Natural killer cell (primary cell): ENCODE measurements at regions not wholly inside any gene's neighbourhood (a gene's known extent, or its start where the extent isn't known, plus 50 kb on each side); places are given as distances from the start of the nearest gene placed in this dataset.

ENCODE experiments used
- ATAC-seq, 3 donors: fragments of 150-1000 bp in 2 of 3; fragments of 200-7000 bp in 1 of 3; cut with Tn5 transposase; 1 replicate in 1 of 3; 2 replicates in 2 of 3; pipeline ENCODE4 v1.10.0; 2021; ENCODE audit warnings: mild to moderate bottlenecking in 2 of 3, moderate library complexity in 2 of 3
- DNase-seq, 2 donors: peaks; one replicate each; pipeline versions ENCODE4 v3.0.0 to v3.0.0-alpha.2; 2013 to 2021; ENCODE audit warnings: mixed read lengths in 1 of 2
- H3K27ac ChIP-seq: one replicate; pipeline ENCODE4 v1.5.1; 2013; ENCODE audit warnings: mild to moderate bottlenecking, low read length
- H3K27me3 ChIP-seq: one replicate; pipeline ENCODE4 v1.6.1; 2013; ENCODE audit warnings: low read length; ENCODE audit not compliant: control insufficient read depth, insufficient read depth
- H3K36me3 ChIP-seq: one replicate; pipeline ENCODE4 v1.6.1; 2013; ENCODE audit warnings: low read length; ENCODE audit not compliant: control insufficient read depth, insufficient read depth
- H3K4me1 ChIP-seq: one replicate; pipeline ENCODE4 v1.6.1; 2013; ENCODE audit warnings: low read length; ENCODE audit not compliant: control insufficient read depth, insufficient read depth
- H3K4me3 ChIP-seq: one replicate; pipeline ENCODE4 v1.5.1; 2013; ENCODE audit warnings: low read length
- H3K9me3 ChIP-seq: one replicate; pipeline ENCODE4 v1.6.1; 2013; ENCODE audit warnings: low read length; ENCODE audit not compliant: control insufficient read depth, insufficient read depth
- H3K27ac Mint-ChIP-seq, 2 donors: one replicate each; pipeline ENCODE4 v1.8.0; 2022; ENCODE audit warnings: mild to moderate bottlenecking in 2 of 2, mixed read lengths in 2 of 2, moderate library complexity in 1 of 2
- H3K27me3 Mint-ChIP-seq, 2 donors: one replicate each; pipeline ENCODE4 v1.8.0; 2022; ENCODE audit warnings: low read depth in 2 of 2, mixed read lengths in 2 of 2
- H3K36me3 Mint-ChIP-seq: one replicate; pipeline ENCODE4 v1.8.0; 2022; ENCODE audit warnings: mixed read lengths
- H3K4me1 Mint-ChIP-seq, 2 donors: one replicate each; pipeline ENCODE4 v1.8.0; 2022; ENCODE audit warnings: mixed read lengths in 2 of 2
- H3K4me3 Mint-ChIP-seq: one replicate; pipeline ENCODE4 v1.8.0; 2022; ENCODE audit warnings: mild to moderate bottlenecking, moderate library complexity, mixed read lengths
- H3K9me3 Mint-ChIP-seq, 2 donors: one replicate each; pipeline ENCODE4 v1.8.0; 2022; ENCODE audit warnings: mixed read lengths in 2 of 2
- WGBS: methylation state at CpG from one replicate; pipeline ENCODE4 v1.1.7; 2013; ENCODE audit warnings: missing lambda C conversion rate; ENCODE audit not compliant: insufficient coverage; 5-methylcytosine and 5-hydroxymethylcytosine counted together
- intact Hi-C: fragments of 100-400 bp; cut with micrococcal nuclease; formaldehyde crosslinking; loops from one replicate; pipeline ENCODE4 v1.14.2; 2022
- TF ChIP-seq, protein P1 (sequence below): fragments of 200-600 bp; IDR thresholded peaks from one replicate; pipeline ENCODE4 v1.8.0; 2022; ENCODE audit warnings: antibody characterized with exemption

- peaks cover 4 to 6% of the 10 kb centered on the region in 2 donors for H3K27me3 Mint-ChIP-seq
- WGBS = 93% methylated on average over 6 of the region's 9 CpGs
These were observed 98.5 kb upstream of the HAAO start for GRCh38 chr2:42890791-42891355.

GRCh38 chr2:42888321-42889245 is 96.2 kb upstream of the HAAO start:
- WGBS = 91% methylated on average over 5 of the region's 5 CpGs
- Mint-ChIP-seq H3K4me1 (no peaks in the 10 kb centered on the region), H3K4me3 (no peak overlapping the region), H3K27me3 (peaks cover 4 to 6% of the 10 kb centered on the region in 2 donors), H3K36me3 (no peaks in the 10 kb centered on the region), H3K9me3 (no peaks in the 10 kb centered on the region), H3K27ac (no peak overlapping the region)
- no peaks in the 10 kb centered on the region for H3K4me1 ChIP-seq
- H3K9me3 ChIP-seq = no peaks in the 10 kb centered on the region
- ATAC-seq = no peak
- no peaks in the 10 kb centered on the region for H3K36me3 ChIP-seq
- DNase-seq = no peak
- intact Hi-C loops = no loop called here
- TF ChIP-seq, protein P1, sequence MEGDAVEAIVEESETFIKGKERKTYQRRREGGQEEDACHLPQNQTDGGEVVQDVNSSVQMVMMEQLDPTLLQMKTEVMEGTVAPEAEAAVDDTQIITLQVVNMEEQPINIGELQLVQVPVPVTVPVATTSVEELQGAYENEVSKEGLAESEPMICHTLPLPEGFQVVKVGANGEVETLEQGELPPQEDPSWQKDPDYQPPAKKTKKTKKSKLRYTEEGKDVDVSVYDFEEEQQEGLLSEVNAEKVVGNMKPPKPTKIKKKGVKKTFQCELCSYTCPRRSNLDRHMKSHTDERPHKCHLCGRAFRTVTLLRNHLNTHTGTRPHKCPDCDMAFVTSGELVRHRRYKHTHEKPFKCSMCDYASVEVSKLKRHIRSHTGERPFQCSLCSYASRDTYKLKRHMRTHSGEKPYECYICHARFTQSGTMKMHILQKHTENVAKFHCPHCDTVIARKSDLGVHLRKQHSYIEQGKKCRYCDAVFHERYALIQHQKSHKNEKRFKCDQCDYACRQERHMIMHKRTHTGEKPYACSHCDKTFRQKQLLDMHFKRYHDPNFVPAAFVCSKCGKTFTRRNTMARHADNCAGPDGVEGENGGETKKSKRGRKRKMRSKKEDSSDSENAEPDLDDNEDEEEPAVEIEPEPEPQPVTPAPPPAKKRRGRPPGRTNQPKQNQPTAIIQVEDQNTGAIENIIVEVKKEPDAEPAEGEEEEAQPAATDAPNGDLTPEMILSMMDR = no peak
- H3K4me3 ChIP-seq = no peak overlapping the region
- H3K27ac ChIP-seq = no peak overlapping the region
- no peaks in the 10 kb centered on the region for H3K27me3 ChIP-seq

More at GRCh38 chr2:42890791-42891355, 98.5 kb upstream of the HAAO start:
- no peak for DNase-seq
- H3K27me3 ChIP-seq = no peaks in the 10 kb centered on the region
- Mint-ChIP-seq H3K4me3 (no peak overlapping the region), H3K9me3 (no peaks in the 10 kb centered on the region), H3K27ac (no peak overlapping the region), H3K4me1 (no peaks in the 10 kb centered on the region), H3K36me3 (no peaks in the 10 kb centered on the region)
- H3K4me1 ChIP-seq = no peaks in the 10 kb centered on the region
- no peak overlapping the region for H3K4me3 ChIP-seq
- H3K27ac ChIP-seq = no peak overlapping the region
- H3K36me3 ChIP-seq = no peaks in the 10 kb centered on the region
- TF ChIP-seq, protein P1 = no peak
- no peak for ATAC-seq
- intact Hi-C loops = no loop called here
- H3K9me3 ChIP-seq = no peaks in the 10 kb centered on the region

DNA sequence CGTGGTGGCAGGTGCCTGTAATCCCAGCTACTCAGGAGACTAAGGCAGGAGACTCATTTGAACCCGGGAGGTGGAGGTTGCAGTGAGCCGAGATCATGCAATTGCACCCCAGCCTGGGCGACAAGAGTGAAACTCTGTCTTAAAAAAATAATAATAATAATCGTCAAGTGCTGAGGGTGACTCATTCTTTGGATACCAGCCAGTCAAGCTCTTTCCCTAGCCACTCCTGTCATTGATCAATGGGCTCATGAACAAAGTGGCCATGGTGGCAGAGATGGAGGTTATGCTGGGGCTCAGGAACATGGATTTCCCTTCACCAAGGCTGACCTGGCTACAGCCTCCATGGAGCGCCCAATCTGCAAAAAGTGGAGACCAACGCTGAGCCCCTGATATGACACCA is 94.5 kb upstream of the HAAO start:
- WGBS = 92% methylated on average over 6 of the region's 7 CpGs
- H3K4me3 Mint-ChIP-seq = no peak overlapping the region
- H3K27me3 ChIP-seq = no peaks in the 10 kb centered on the region
- H3K27me3 Mint-ChIP-seq = peaks cover 4 to 6% of the 10 kb centered on the region in 2 donors
- intact Hi-C loops = no loop called here
- H3K9me3 Mint-ChIP-seq = no peaks in the 10 kb centered on the region
- no peak overlapping the region for H3K27ac ChIP-seq
- no peaks in the 10 kb centered on the region for H3K36me3 Mint-ChIP-seq
- H3K9me3 ChIP-seq = no peaks in the 10 kb centered on the region
- DNase-seq (no peak), ATAC-seq (no peak)
- H3K4me1 Mint-ChIP-seq = no peaks in the 10 kb centered on the region
- H3K36me3 ChIP-seq = no peaks in the 10 kb centered on the region
- H3K27ac Mint-ChIP-seq = no peak overlapping the region
- H3K4me1 ChIP-seq = no peaks in the 10 kb centered on the region
- no peak overlapping the region for H3K4me3 ChIP-seq
- TF ChIP-seq, protein P1 = no peak
